Central memory CD8-positive, alpha-beta T cell (primary cell): ENCODE measurements at regions not wholly inside any gene's neighbourhood (a gene's known extent, or its start where the extent isn't known, plus 50 kb on each side); places are given as distances from the start of the nearest gene placed in this dataset.

Experiments used
- ATAC-seq: fragments of 150-1000 bp; cut with Tn5 transposase; replicated peaks from 2 replicates; pipeline ENCODE4 v1.10.0; 2022; ENCODE audit warnings: mild to moderate bottlenecking, moderate FRiP score, moderate number of reproducible peaks; ENCODE audit not compliant: poor library complexity, severe bottlenecking; ENCODE audit errors: extremely low read depth
- DNase-seq, 2 donors: peaks; one replicate each; pipeline ENCODE4 v3.0.0; 2021; ENCODE audit warnings: low spot score in 2 of 2
- H3K27ac Mint-ChIP-seq: one replicate; pipeline ENCODE4 v1.8.0; 2022; ENCODE audit warnings: low read depth, mild to moderate bottlenecking, moderate library complexity, mixed read lengths
- H3K27me3 Mint-ChIP-seq: one replicate; pipeline ENCODE4 v1.8.0; 2022; ENCODE audit warnings: mixed read lengths
- H3K36me3 Mint-ChIP-seq: one replicate; pipeline ENCODE4 v1.8.0; 2022; ENCODE audit warnings: mild to moderate bottlenecking, moderate library complexity, mixed read lengths; ENCODE audit not compliant: insufficient read depth
- H3K4me1 Mint-ChIP-seq: one replicate; pipeline ENCODE4 v1.8.0; 2022; ENCODE audit warnings: mixed read lengths
- H3K4me3 Mint-ChIP-seq: one replicate; pipeline ENCODE4 v1.8.0; 2022; ENCODE audit warnings: mild to moderate bottlenecking, moderate library complexity, mixed read lengths
- H3K9me3 Mint-ChIP-seq: one replicate; pipeline ENCODE4 v1.8.0; 2022; ENCODE audit warnings: mixed read lengths

GRCh38 chr21:38913120-38913892 is 107.6 kb downstream of the ETS2 start:
- H3K27me3 Mint-ChIP-seq, result peaks cover 21% of the 10 kb centered on the region
- no peak overlapping the region for H3K4me3 Mint-ChIP-seq
- no peaks in the 10 kb centered on the region for H3K9me3 Mint-ChIP-seq
- ATAC-seq (no peak), DNase-seq (no peak)
- no peak overlapping the region for H3K27ac Mint-ChIP-seq
- H3K36me3 Mint-ChIP-seq, result no peaks in the 10 kb centered on the region
- H3K4me1 Mint-ChIP-seq, result no peaks in the 10 kb centered on the region

GRCh38 chr21:38912789-38913119 is 107.0 kb downstream of the ETS2 start:
- Mint-ChIP-seq H3K27me3 (peaks cover 27% of the 10 kb centered on the region), H3K36me3 (no peaks in the 10 kb centered on the region), H3K9me3 (no peaks in the 10 kb centered on the region), H3K4me1 (no peaks in the 10 kb centered on the region), H3K27ac (no peak overlapping the region), H3K4me3 (no peak overlapping the region)
- ATAC-seq, result no peak
- no peak for DNase-seq

GRCh38 chr21:38912102-38912629 is 106.4 kb downstream of the ETS2 start:
- no peak overlapping the region for H3K27ac Mint-ChIP-seq
- H3K36me3 Mint-ChIP-seq, result no peaks in the 10 kb centered on the region
- no peaks in the 10 kb centered on the region for H3K4me1 Mint-ChIP-seq
- no peak overlapping the region for H3K4me3 Mint-ChIP-seq
- no peaks in the 10 kb centered on the region for H3K9me3 Mint-ChIP-seq
- peaks cover 28% of the 10 kb centered on the region for H3K27me3 Mint-ChIP-seq
- ATAC-seq (no peak), DNase-seq (no peak)

- H3K27me3 Mint-ChIP-seq, result peaks cover 25% of the 10 kb centered on the region
- H3K36me3 Mint-ChIP-seq, result no peaks in the 10 kb centered on the region
- DNase-seq (no peak), ATAC-seq (no peak)
- H3K4me3 Mint-ChIP-seq, result no peak overlapping the region
- no peak overlapping the region for H3K27ac Mint-ChIP-seq
- no peaks in the 10 kb centered on the region for H3K4me1 Mint-ChIP-seq
- H3K9me3 Mint-ChIP-seq, result no peaks in the 10 kb centered on the region
Measured at GRCh38 chr21:38911484-38912101, 105.9 kb downstream of the ETS2 start.

- Mint-ChIP-seq H3K4me1 (no peaks in the 10 kb centered on the region), H3K4me3 (no peak overlapping the region), H3K27me3 (peaks cover 19% of the 10 kb centered on the region), H3K36me3 (no peaks in the 10 kb centered on the region), H3K27ac (no peak overlapping the region), H3K9me3 (no peaks in the 10 kb centered on the region)
- ATAC-seq (no peak), DNase-seq (no peak)
Measured at GRCh38 chr21:38910390-38911067, 104.8 kb downstream of the ETS2 start.

- no peak for DNase-seq
- Mint-ChIP-seq H3K36me3 (no peaks in the 10 kb centered on the region), H3K9me3 (no peaks in the 10 kb centered on the region), H3K4me1 (no peaks in the 10 kb centered on the region), H3K4me3 (no peak overlapping the region), H3K27me3 (peaks cover 25% of the 10 kb centered on the region), H3K27ac (no peak overlapping the region)
- no peak for ATAC-seq
Measured at GRCh38 chr21:38909929-38910328, 104.2 kb downstream of the ETS2 start.

- no peak overlapping the region for H3K27ac Mint-ChIP-seq
- no peak for ATAC-seq
Measured at GRCh38 chr21:38909109-38909508, 103.4 kb downstream of the ETS2 start.

GRCh38 chr21:38908537-38908936 is 102.8 kb downstream of the ETS2 start:
- H3K4me3 Mint-ChIP-seq, result no peak overlapping the region
- no peak for DNase-seq
- H3K27me3 Mint-ChIP-seq, result peaks cover 29% of the 10 kb centered on the region
- no peaks in the 10 kb centered on the region for H3K36me3 Mint-ChIP-seq
- H3K4me1 Mint-ChIP-seq, result no peaks in the 10 kb centered on the region
- no peak for ATAC-seq
- no peak overlapping the region for H3K27ac Mint-ChIP-seq
- no peaks in the 10 kb centered on the region for H3K9me3 Mint-ChIP-seq

More at GRCh38 chr21:38909109-38909508, 103.4 kb downstream of the ETS2 start:
- DNase-seq, result no peak
- H3K9me3 Mint-ChIP-seq, result no peaks in the 10 kb centered on the region
- H3K36me3 Mint-ChIP-seq, result no peaks in the 10 kb centered on the region
- no peaks in the 10 kb centered on the region for H3K4me1 Mint-ChIP-seq
- H3K27me3 Mint-ChIP-seq, result peaks cover 29% of the 10 kb centered on the region
- no peak overlapping the region for H3K4me3 Mint-ChIP-seq

- H3K4me3 Mint-ChIP-seq, result no peak overlapping the region
- H3K36me3 Mint-ChIP-seq, result no peaks in the 10 kb centered on the region
- H3K27me3 Mint-ChIP-seq, result peaks cover 29% of the 10 kb centered on the region
- H3K27ac Mint-ChIP-seq, result no peak overlapping the region
- H3K9me3 Mint-ChIP-seq, result no peaks in the 10 kb centered on the region
- H3K4me1 Mint-ChIP-seq, result no peaks in the 10 kb centered on the region
- ATAC-seq, result no peak
- no peak for DNase-seq
Measured at GRCh38 chr21:38905752-38906151, 100.0 kb downstream of the ETS2 start.

GRCh38 chr21:38905328-38905727 is 99.6 kb downstream of the ETS2 start:
- DNase-seq (no peak), ATAC-seq (no peak)
- Mint-ChIP-seq H3K27me3 (peaks cover 29% of the 10 kb centered on the region), H3K4me1 (no peaks in the 10 kb centered on the region), H3K36me3 (no peaks in the 10 kb centered on the region), H3K27ac (no peak overlapping the region), H3K9me3 (no peaks in the 10 kb centered on the region), H3K4me3 (no peak overlapping the region)

- Mint-ChIP-seq H3K27ac (no peak overlapping the region), H3K4me1 (no peaks in the 10 kb centered on the region), H3K36me3 (no peaks in the 10 kb centered on the region), H3K4me3 (no peak overlapping the region), H3K9me3 (no peaks in the 10 kb centered on the region), H3K27me3 (peaks cover 28% of the 10 kb centered on the region)
- no peak for ATAC-seq
- no peak for DNase-seq
Measured at GRCh38 chr21:38903690-38904139, 98.0 kb downstream of the ETS2 start.

GRCh38 chr21:38902608-38903445 is 97.1 kb downstream of the ETS2 start:
- DNase-seq (no peak), ATAC-seq (no peak)
- no peaks in the 10 kb centered on the region for H3K4me1 Mint-ChIP-seq
- no peak overlapping the region for H3K4me3 Mint-ChIP-seq
- no peaks in the 10 kb centered on the region for H3K9me3 Mint-ChIP-seq
- no peaks in the 10 kb centered on the region for H3K36me3 Mint-ChIP-seq
- no peak overlapping the region for H3K27ac Mint-ChIP-seq
- peaks cover 20% of the 10 kb centered on the region for H3K27me3 Mint-ChIP-seq
